ENCODE measurements at regions not wholly inside any gene's neighbourhood (a gene's known extent, or its start where the extent isn't known, plus 50 kb on each side); places are given as distances from the start of the nearest gene placed in this dataset.

DNA sequence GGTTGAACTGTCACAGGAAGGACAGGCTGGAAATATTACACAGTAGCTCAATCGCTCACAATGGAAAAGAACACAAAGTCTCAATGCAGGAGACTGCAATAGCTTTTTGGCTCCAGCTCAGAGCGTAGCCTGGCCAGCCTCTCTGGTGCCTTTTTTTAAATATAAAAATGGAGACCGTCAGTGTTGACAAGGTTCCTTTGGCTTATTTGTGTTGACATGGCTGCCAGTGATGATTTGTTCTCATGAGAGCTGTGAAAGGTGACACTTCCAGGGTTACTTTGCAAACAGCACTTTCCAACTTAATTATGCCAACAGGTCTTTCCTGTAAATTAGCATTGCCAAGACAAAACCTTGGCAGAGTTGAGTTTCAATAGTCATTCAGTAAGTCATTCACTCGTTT lies 70.8 kb downstream of the KCNE4 start:
- Histone ChIP-seq H3K27ac (ENCODE audit: insufficient read depth, low read length) (no peak overlapping the region), H3K9me3 (ENCODE audit: control insufficient read depth, insufficient read depth, low read length) (no peaks in the 10 kb centered on the region), H3K4me1 (ENCODE audit: control insufficient read depth, insufficient read depth, low read length) (no peaks in the 10 kb centered on the region), H4K20me1 (ENCODE audit: insufficient read depth, low read length) (no peaks in the 10 kb centered on the region), H3K4me2 (ENCODE audit: low read depth, low read length) (no peak overlapping the region), H3K9me1 (ENCODE audit: insufficient read depth, low read length) (no peaks in the 10 kb centered on the region), H2BK5ac (ENCODE audit: low read depth, low read length, poor library complexity, severe bottlenecking) (no peak overlapping the region), H4K5ac (ENCODE audit: low read depth, low read length) (no peak overlapping the region), H4K8ac (ENCODE audit: low read depth in 2 of 2, low read length in 2 of 2) (no peak overlapping the region), H3K36me3 (ENCODE audit: control insufficient read depth, insufficient read depth, low read length) (no peaks in the 10 kb centered on the region), H3K4ac (ENCODE audit: low read depth, low read length) (no peak overlapping the region), H3K27me3 (ENCODE audit: control insufficient read depth, insufficient read depth, low read length) (no peaks in the 10 kb centered on the region; the same call in 1 of the 2 replicates), H3K23ac (ENCODE audit: low read depth, low read length) (no peak overlapping the region), H2AK5ac (ENCODE audit: low read depth, low read length) (no peak overlapping the region), H2AK9ac (replicated peaks; ENCODE audit: low read depth, low read length, poor library complexity) (no peak overlapping the region), H2BK120ac (ENCODE audit: low read depth, low read length) (no peak overlapping the region), H3K9ac (ENCODE audit: low read depth, low read length) (no peak overlapping the region), H2BK20ac (ENCODE audit: low read depth, low read length) (no peak overlapping the region), H2AFZ (replicated peaks; ENCODE audit: low read length, poor library complexity) (no peak overlapping the region), H3K14ac (replicated peaks; ENCODE audit: low read depth, low read length) (no peak overlapping the region), H3K18ac (ENCODE audit: low read depth, low read length) (no peak overlapping the region), H4K91ac (ENCODE audit: insufficient read depth, low read depth, low read length) (no peak overlapping the region), H2BK15ac (ENCODE audit: low read depth, low read length) (no peak overlapping the region), H3K56ac (ENCODE audit: extremely low read depth, insufficient read depth, low read length) (no peak overlapping the region), H3K79me1 (ENCODE audit: low read depth in 1 of 2, low read length in 2 of 2) (no peaks in the 10 kb centered on the region), H3K4me3 (ENCODE audit: insufficient read depth, low read depth, low read length) (no peak overlapping the region)
- in situ Hi-C loops (cut with MboI; ENCODE audit: low sequenced_read_pairs) (no loop called here), intact Hi-C loops (cut with micrococcal nuclease) (no loop called here), dilution Hi-C loops (cut with HindIII; ENCODE audit: low sequenced_read_pairs, unreplicated experiment) (no loop called here)
- ATAC-seq (ENCODE audit: low read depth) = no peak
- ChIA-PET CTCF (no interaction called here), POLR2A (ENCODE audit: unreplicated experiment) (no interaction called here)
- BruUV-seq (replicated peaks) = no TSS peak
- DNase-seq = no peak
- 0% methylated on average over 2 of the region's 4 CpGs; no CpG with 5 or more reads in 1 of the 2 experiments for WGBS, 2 experiments (ENCODE audit: extremely low coverage in 2 of 2, insufficient read length in 1 of 2)
- TF ChIP-seq CHD1 (IDR thresholded peaks at IDR 0.05; ENCODE audit: low read depth, low read length) = no peak
- TF ChIP-seq, protein P1, sequence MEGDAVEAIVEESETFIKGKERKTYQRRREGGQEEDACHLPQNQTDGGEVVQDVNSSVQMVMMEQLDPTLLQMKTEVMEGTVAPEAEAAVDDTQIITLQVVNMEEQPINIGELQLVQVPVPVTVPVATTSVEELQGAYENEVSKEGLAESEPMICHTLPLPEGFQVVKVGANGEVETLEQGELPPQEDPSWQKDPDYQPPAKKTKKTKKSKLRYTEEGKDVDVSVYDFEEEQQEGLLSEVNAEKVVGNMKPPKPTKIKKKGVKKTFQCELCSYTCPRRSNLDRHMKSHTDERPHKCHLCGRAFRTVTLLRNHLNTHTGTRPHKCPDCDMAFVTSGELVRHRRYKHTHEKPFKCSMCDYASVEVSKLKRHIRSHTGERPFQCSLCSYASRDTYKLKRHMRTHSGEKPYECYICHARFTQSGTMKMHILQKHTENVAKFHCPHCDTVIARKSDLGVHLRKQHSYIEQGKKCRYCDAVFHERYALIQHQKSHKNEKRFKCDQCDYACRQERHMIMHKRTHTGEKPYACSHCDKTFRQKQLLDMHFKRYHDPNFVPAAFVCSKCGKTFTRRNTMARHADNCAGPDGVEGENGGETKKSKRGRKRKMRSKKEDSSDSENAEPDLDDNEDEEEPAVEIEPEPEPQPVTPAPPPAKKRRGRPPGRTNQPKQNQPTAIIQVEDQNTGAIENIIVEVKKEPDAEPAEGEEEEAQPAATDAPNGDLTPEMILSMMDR (conservative IDR thresholded peaks at IDR 0.05; ENCODE audit: low read depth, low read length) = no peak
- no peak for TF ChIP-seq RAD21 (IDR thresholded peaks at IDR 0.05; ENCODE audit: low read length)
- no peak for TF ChIP-seq MAFK (IDR thresholded peaks at IDR 0.05; ENCODE audit: low read depth, low read length)
- TF ChIP-seq NFE2L2 (IDR thresholded peaks at IDR 0.05; ENCODE audit: low read depth, low read length) = no peak
- TF ChIP-seq, protein P2, sequence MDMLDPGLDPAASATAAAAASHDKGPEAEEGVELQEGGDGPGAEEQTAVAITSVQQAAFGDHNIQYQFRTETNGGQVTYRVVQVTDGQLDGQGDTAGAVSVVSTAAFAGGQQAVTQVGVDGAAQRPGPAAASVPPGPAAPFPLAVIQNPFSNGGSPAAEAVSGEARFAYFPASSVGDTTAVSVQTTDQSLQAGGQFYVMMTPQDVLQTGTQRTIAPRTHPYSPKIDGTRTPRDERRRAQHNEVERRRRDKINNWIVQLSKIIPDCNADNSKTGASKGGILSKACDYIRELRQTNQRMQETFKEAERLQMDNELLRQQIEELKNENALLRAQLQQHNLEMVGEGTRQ (IDR thresholded peaks at IDR 0.05; ENCODE audit: low read depth, low read length) = no peak
- TF ChIP-seq MXI1 (IDR thresholded peaks at IDR 0.05; ENCODE audit: borderline replicate concordance, low read depth, low read length) = no peak
- no peak for TF ChIP-seq RCOR1 (IDR thresholded peaks at IDR 0.05; ENCODE audit: insufficient replicate concordance, low read length)
- TF ChIP-seq BHLHE40 (IDR thresholded peaks at IDR 0.05; ENCODE audit: low read depth, low read length) = no peak
- TF ChIP-seq MAZ (IDR thresholded peaks at IDR 0.05; ENCODE audit: borderline replicate concordance, low read depth, low read length) = no peak
- no peak for TF ChIP-seq CEBPB (IDR thresholded peaks at IDR 0.05; ENCODE audit: low read depth, low read length)

Measured in IMR-90 (cell line).